Karpas-422 (cell line): ENCODE measurements at regions not wholly inside any gene's neighbourhood (a gene's known extent, or its start where the extent isn't known, plus 50 kb on each side); places are given as distances from the start of the nearest gene placed in this dataset.

ENCODE experiments used
- DNase-seq: peaks from one replicate; pipeline ENCODE4 v3.0.0-alpha.2; 2015
- H2AFZ ChIP-seq: fragments of 200-600 bp; sonication (generic); 2 replicates; pipeline ENCODE4 v1.6.1; 2014; ENCODE audit warnings: antibody characterized with exemption, low read length, mixed read lengths
- H3K27ac ChIP-seq: fragments of 200-600 bp; sonication (generic); 2 replicates; pipeline ENCODE4 v1.5.1; 2014; ENCODE audit warnings: mild to moderate bottlenecking, low read length, moderate library complexity
- H3K27me3 ChIP-seq: fragments of 200-600 bp; sonication (generic); 2 replicates; pipeline ENCODE4 v1.6.1; 2014; ENCODE audit warnings: low read length, mixed read lengths
- H3K36me3 ChIP-seq: fragments of 200-600 bp; sonication (generic); 2 replicates; pipeline ENCODE4 v1.6.1; 2014; ENCODE audit warnings: low read length, mixed read lengths; ENCODE audit not compliant: insufficient read depth
- H3K4me1 ChIP-seq: fragments of 200-600 bp; sonication (generic); 2 replicates; pipeline ENCODE4 v1.6.1; 2014; ENCODE audit warnings: mild to moderate bottlenecking, low read length, mixed read lengths
- H3K4me2 ChIP-seq: fragments of 200-600 bp; sonication (generic); 2 replicates; pipeline ENCODE4 v1.6.1; 2014; ENCODE audit warnings: low read length, low read depth, mild to moderate bottlenecking; ENCODE audit not compliant: poor library complexity, severe bottlenecking
- H3K4me3 ChIP-seq: fragments of 200-600 bp; sonication (generic); 2 replicates; pipeline ENCODE4 v1.5.1; 2014; ENCODE audit warnings: mild to moderate bottlenecking, antibody characterized with exemption, low read length, mixed read lengths
- H3K79me2 ChIP-seq: fragments of 200-600 bp; sonication (generic); 2 replicates; pipeline ENCODE4 v1.6.1; 2014; ENCODE audit warnings: mild to moderate bottlenecking, low read length, mixed read lengths
- H3K9ac ChIP-seq: fragments of 200-600 bp; sonication (generic); 2 replicates; pipeline ENCODE4 v1.6.0; 2014; ENCODE audit warnings: low read length
- H3K9me2 ChIP-seq: fragments of 200-600 bp; sonication (generic), shearing (Covaris generic); replicated peaks from 2 replicates; pipeline ENCODE4 v1.6.0; 2014; ENCODE audit warnings: mild to moderate bottlenecking, low read length, moderate library complexity; ENCODE audit not compliant: insufficient read depth
- H3K9me3 ChIP-seq: fragments of 300-700, 200-600 bp; sonication (generic); 2 replicates; pipeline ENCODE4 v1.6.1; 2014; ENCODE audit warnings: low read length, mixed read lengths
- H4K20me1 ChIP-seq: fragments of 200-600 bp; sonication (generic); 2 replicates; pipeline ENCODE4 v1.6.1; 2014; ENCODE audit warnings: mild to moderate bottlenecking, antibody characterized with exemption, low read length, low read depth; ENCODE audit not compliant: insufficient read depth

- H3K36me3 ChIP-seq, result no peaks in the 10 kb centered on the region
- no peaks in the 10 kb centered on the region for H3K9me3 ChIP-seq
- DNase-seq, result no peak
- H3K4me2 ChIP-seq, result no peak overlapping the region
- peaks cover 12% of the 10 kb centered on the region for H3K4me1 ChIP-seq
- H3K27ac ChIP-seq, result no peak overlapping the region
- no peaks in the 10 kb centered on the region for H3K79me2 ChIP-seq
- H4K20me1 ChIP-seq, result no peaks in the 10 kb centered on the region
- no peak overlapping the region for H3K4me3 ChIP-seq
- H3K9me2 ChIP-seq, result no peaks in the 10 kb centered on the region
- H3K27me3 ChIP-seq, result no peaks in the 10 kb centered on the region
- no peak overlapping the region for H3K9ac ChIP-seq
- no peak overlapping the region for H2AFZ ChIP-seq
Measured at GRCh38 chr3:104566054-104566453, 800.7 kb upstream of the ALCAM start.

- Histone ChIP-seq H3K27me3 (no peaks in the 10 kb centered on the region), H3K27ac (peak overlapping the region; percentile 45; the same call in 1 of the 2 replicates), H3K4me3 (no peak overlapping the region), H3K9ac (no peak overlapping the region), H3K36me3 (no peaks in the 10 kb centered on the region; the same call in 1 of the 2 replicates), H3K9me2 (no peaks in the 10 kb centered on the region), H2AFZ (no peak overlapping the region), H3K9me3 (peaks cover 16% of the 10 kb centered on the region; the same call in 1 of the 2 replicates), H3K4me2 (no peak overlapping the region), H3K4me1 (peaks cover 10% of the 10 kb centered on the region), H3K79me2 (no peaks in the 10 kb centered on the region), H4K20me1 (no peaks in the 10 kb centered on the region)
- DNase-seq, result peak; percentile 53
Measured at GRCh38 chr3:104575634-104576033, 791.1 kb upstream of the ALCAM start.

DNA sequence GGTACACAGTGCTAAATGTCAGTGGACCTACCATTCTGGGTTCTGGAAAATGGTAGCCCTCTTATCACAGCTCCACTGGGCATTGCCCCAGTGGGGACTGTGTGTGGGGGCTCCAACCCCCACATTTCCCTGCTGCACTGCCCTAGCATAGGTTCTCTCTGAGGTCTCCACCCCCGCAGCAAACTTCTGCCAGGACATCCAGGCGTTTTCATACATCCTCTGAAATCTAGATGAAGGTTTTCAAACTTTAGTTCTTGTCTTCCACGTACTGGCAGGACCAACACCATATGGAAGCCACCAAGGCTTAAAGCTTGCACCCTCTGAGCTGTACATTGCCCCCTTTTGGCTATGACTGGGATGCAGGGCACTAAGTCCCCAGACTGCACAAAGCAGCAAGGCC is 788.2 kb upstream of the ALCAM start:
- no peaks in the 10 kb centered on the region for H4K20me1 ChIP-seq
- peaks cover 16% of the 10 kb centered on the region; the same call in 1 of the 2 replicates for H3K9me3 ChIP-seq
- H3K4me3 ChIP-seq, result no peak overlapping the region
- no peaks in the 10 kb centered on the region; the same call in 1 of the 2 replicates for H3K36me3 ChIP-seq
- peaks cover 22% of the 10 kb centered on the region for H3K4me1 ChIP-seq
- H3K27ac ChIP-seq, result no peak overlapping the region
- H3K9me2 ChIP-seq, result no peaks in the 10 kb centered on the region
- H3K4me2 ChIP-seq, result no peak overlapping the region
- H2AFZ ChIP-seq, result no peak overlapping the region
- no peaks in the 10 kb centered on the region for H3K79me2 ChIP-seq
- DNase-seq, result peak; percentile 51
- no peak overlapping the region for H3K9ac ChIP-seq
- H3K27me3 ChIP-seq, result no peaks in the 10 kb centered on the region

- Histone ChIP-seq H3K27ac (peak overlapping the region; percentile 56), H3K79me2 (no peaks in the 10 kb centered on the region), H3K9me2 (no peaks in the 10 kb centered on the region), H3K9me3 (peaks cover 8% of the 10 kb centered on the region; the same call in 1 of the 2 replicates), H3K4me2 (peak overlapping the region; percentile 32), H2AFZ (peak overlapping the region; percentile 13), H4K20me1 (no peaks in the 10 kb centered on the region), H3K4me1 (peaks cover 13% of the 10 kb centered on the region), H3K36me3 (no peaks in the 10 kb centered on the region), H3K4me3 (no peak overlapping the region), H3K9ac (no peak overlapping the region), H3K27me3 (no peaks in the 10 kb centered on the region)
- DNase-seq, result peak; percentile 84
Measured at GRCh38 chr3:104582092-104582491, 784.6 kb upstream of the ALCAM start.

GRCh38 chr3:104584682-104585081 is 782.0 kb upstream of the ALCAM start:
- Histone ChIP-seq H3K36me3 (no peaks in the 10 kb centered on the region), H3K4me2 (no peak overlapping the region), H3K9me2 (no peaks in the 10 kb centered on the region), H2AFZ (no peak overlapping the region), H4K20me1 (no peaks in the 10 kb centered on the region), H3K9ac (no peak overlapping the region), H3K4me3 (no peak overlapping the region), H3K27ac (no peak overlapping the region), H3K79me2 (no peaks in the 10 kb centered on the region), H3K27me3 (no peaks in the 10 kb centered on the region), H3K4me1 (peaks cover 13% of the 10 kb centered on the region), H3K9me3 (no peaks in the 10 kb centered on the region; the same call in 1 of the 2 replicates)
- DNase-seq, result no peak

DNA sequence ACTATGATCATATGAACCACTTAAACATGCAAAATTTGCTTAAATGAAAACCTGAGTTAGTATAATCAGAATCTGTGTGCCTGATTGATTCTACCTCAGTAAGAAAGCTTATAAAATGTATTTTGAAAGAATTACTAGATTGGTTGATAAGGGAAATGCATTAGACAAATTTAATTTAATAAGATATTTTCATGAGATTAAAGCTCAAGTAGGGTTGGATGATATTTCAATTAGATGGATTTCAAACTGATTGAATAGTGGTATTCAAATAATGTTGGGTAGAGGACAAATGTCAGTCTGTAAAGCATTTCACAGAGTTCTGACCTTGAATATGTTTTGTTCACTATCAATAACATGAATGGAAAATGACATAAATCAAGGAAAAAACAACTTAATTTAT is 780.4 kb upstream of the ALCAM start:
- no peaks in the 10 kb centered on the region for H3K9me3 ChIP-seq
- no peak for DNase-seq
- no peaks in the 10 kb centered on the region for H3K9me2 ChIP-seq
- no peak overlapping the region for H3K9ac ChIP-seq
- H2AFZ ChIP-seq, result no peak overlapping the region
- H3K4me3 ChIP-seq, result no peak overlapping the region
- no peaks in the 10 kb centered on the region for H3K27me3 ChIP-seq
- H3K36me3 ChIP-seq, result no peaks in the 10 kb centered on the region
- H3K79me2 ChIP-seq, result no peaks in the 10 kb centered on the region
- no peak overlapping the region for H3K27ac ChIP-seq
- H4K20me1 ChIP-seq, result no peaks in the 10 kb centered on the region
- H3K4me2 ChIP-seq, result no peak overlapping the region
- H3K4me1 ChIP-seq, result peaks cover 13% of the 10 kb centered on the region

DNA sequence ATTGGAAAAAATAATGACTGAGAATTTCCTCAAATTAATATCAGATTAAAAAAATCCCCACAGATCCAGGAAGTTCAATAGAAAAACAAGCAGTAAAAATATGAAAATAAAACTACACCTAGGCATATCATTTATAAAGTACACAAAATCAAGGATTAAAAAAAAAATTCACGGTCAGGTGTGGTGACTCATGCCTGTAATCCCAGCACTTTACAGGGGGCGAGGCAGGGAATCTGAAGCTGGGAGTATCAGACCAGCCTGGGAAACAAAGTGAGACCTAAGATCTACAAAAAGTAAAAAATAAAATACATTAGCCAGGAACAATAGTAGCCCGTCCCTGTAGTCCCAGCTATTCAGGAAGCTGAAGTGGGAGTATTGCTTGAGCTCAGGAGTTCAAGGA is 778.3 kb upstream of the ALCAM start:
- no peaks in the 10 kb centered on the region for H3K4me1 ChIP-seq
- DNase-seq, result no peak
- no peak overlapping the region for H3K9ac ChIP-seq
- no peaks in the 10 kb centered on the region for H3K27me3 ChIP-seq
- H3K9me2 ChIP-seq, result no peaks in the 10 kb centered on the region
- no peaks in the 10 kb centered on the region for H4K20me1 ChIP-seq
- no peak overlapping the region for H3K27ac ChIP-seq
- H3K36me3 ChIP-seq, result no peaks in the 10 kb centered on the region
- H3K79me2 ChIP-seq, result no peaks in the 10 kb centered on the region
- H3K9me3 ChIP-seq, result no peaks in the 10 kb centered on the region
- H3K4me3 ChIP-seq, result no peak overlapping the region
- no peak overlapping the region for H2AFZ ChIP-seq
- no peak overlapping the region for H3K4me2 ChIP-seq

DNA sequence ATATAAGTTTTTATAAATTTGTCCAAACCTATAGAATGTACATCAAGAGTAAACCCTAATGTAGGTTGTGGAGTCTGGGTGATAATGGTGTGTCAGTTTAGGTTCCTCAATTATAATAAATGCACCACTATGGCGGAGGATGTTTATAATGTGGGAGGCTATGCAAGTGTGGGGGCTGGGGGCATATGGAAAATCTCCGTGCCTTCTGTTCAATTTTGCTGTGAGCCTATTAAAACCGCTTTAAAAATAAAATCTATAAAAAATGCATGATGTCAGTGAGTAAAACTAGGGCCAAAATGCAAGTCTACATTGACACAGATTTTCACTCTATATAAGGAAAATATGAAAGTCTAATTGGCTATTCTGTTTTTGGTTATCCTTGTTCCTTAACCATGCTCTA is 774.9 kb upstream of the ALCAM start:
- no peaks in the 10 kb centered on the region for H3K9me2 ChIP-seq
- no peak overlapping the region for H3K4me2 ChIP-seq
- H4K20me1 ChIP-seq, result no peaks in the 10 kb centered on the region
- H3K4me3 ChIP-seq, result no peak overlapping the region
- no peak for DNase-seq
- no peaks in the 10 kb centered on the region for H3K4me1 ChIP-seq
- H3K36me3 ChIP-seq, result no peaks in the 10 kb centered on the region
- no peaks in the 10 kb centered on the region for H3K9me3 ChIP-seq
- H3K79me2 ChIP-seq, result no peaks in the 10 kb centered on the region
- H3K27ac ChIP-seq, result no peak overlapping the region
- no peaks in the 10 kb centered on the region for H3K27me3 ChIP-seq
- no peak overlapping the region for H2AFZ ChIP-seq
- no peak overlapping the region for H3K9ac ChIP-seq

- H2AFZ ChIP-seq, result no peak overlapping the region
- no peaks in the 10 kb centered on the region for H3K79me2 ChIP-seq
- no peaks in the 10 kb centered on the region for H3K9me2 ChIP-seq
- H4K20me1 ChIP-seq, result no peaks in the 10 kb centered on the region
- no peaks in the 10 kb centered on the region for H3K9me3 ChIP-seq
- H3K4me1 ChIP-seq, result no peaks in the 10 kb centered on the region
- H3K36me3 ChIP-seq, result no peaks in the 10 kb centered on the region
- no peaks in the 10 kb centered on the region for H3K27me3 ChIP-seq
- no peak overlapping the region for H3K4me3 ChIP-seq
- no peak for DNase-seq
- no peak overlapping the region for H3K27ac ChIP-seq
- H3K9ac ChIP-seq, result no peak overlapping the region
- H3K4me2 ChIP-seq, result no peak overlapping the region
Measured at GRCh38 chr3:104594491-104594890, 772.2 kb upstream of the ALCAM start.
